K562 (cell line): ENCODE measurements at regions not wholly inside any gene's neighbourhood (a gene's known extent, or its start where the extent isn't known, plus 50 kb on each side); places are given as distances from the start of the nearest gene placed in this dataset.

ENCODE experiments used
- ATAC-seq: fragments of 200-7000 bp; cut with Tn5 transposase; 3 replicates; pipeline ENCODE4 v1.9.1; 2020; ENCODE audit warnings: moderate library complexity
- BruUV-seq: library from RNA; stranded (reverse); fragments of 400-500 nt; replicated peaks from 2 replicates; lab custom pipeline; 2021; lab: Mats Ljungman, UMichigan
- CTCF ChIA-PET: fragments of 300-600 bp; formaldehyde crosslinking; extraction: SDS; loops from one replicate; lab custom pipeline; 2021; ENCODE audit warnings: low intra/inter-chr PET ratio; lab: Yijun Ruan, JAX
- POLR2A ChIA-PET: fragments of 300-600, 350-650 bp; sonication (Branson Sonifier 250); formaldehyde crosslinking; extraction: SDS; loops from one replicate; lab custom pipeline; 2021; ENCODE audit warnings: antibody characterized with exemption, inconsistent platforms; lab: Yijun Ruan, JAX
- DNase-seq, 4 experiments: peaks; one replicate each; pipeline versions ENCODE4 v3.0.0 to v3.0.0-alpha.2; 2011 to 2018; ENCODE audit warnings: low spot score in 3 of 4, mixed read lengths in 3 of 4; ENCODE audit errors: extremely low read depth in 1 of 4
- FAIRE-seq: peaks from 2 replicates; lab custom pipeline; 2011; peaks lifted over from hg19 to GRCh38; lab: Jason Lieb, UNC
- H2AFZ ChIP-seq: 2 replicates; pipeline ENCODE4 v1.6.0; 2011; ENCODE audit warnings: low read depth, low read length, control low read depth, inconsistent platforms
- H3K27ac ChIP-seq: fragments of 200-600 bp; 3 replicates; pipeline ENCODE4 v1.8.0; 2011; ENCODE audit warnings: low read depth, mild to moderate bottlenecking, control low read depth, inconsistent platforms, low read length, moderate library complexity, mixed read lengths; ENCODE audit errors: extremely low read depth
- H3K27me3 ChIP-seq, 2 experiments: fragments of 300-600 bp in 1 of 2; 2 replicates in 1 of 2; 3 replicates in 1 of 2; pipeline versions ENCODE4 v1.6.0 to v1.8.0; 2011; ENCODE audit warnings: inconsistent platforms in 2 of 2, low read length in 2 of 2, mild to moderate bottlenecking in 1 of 2, mixed read lengths in 1 of 2, moderate library complexity in 1 of 2; ENCODE audit not compliant: control insufficient read depth in 2 of 2, insufficient read depth in 2 of 2
- H3K36me3 ChIP-seq: fragments of 300-600 bp; 3 replicates; pipeline ENCODE4 v1.8.0; 2011; ENCODE audit warnings: mild to moderate bottlenecking, low read length, inconsistent platforms; ENCODE audit not compliant: control insufficient read depth, insufficient read depth
- H3K4me1 ChIP-seq, 2 experiments: fragments of 200-600 bp in 1 of 2; replicated peaks in 1 of 2; 2 replicates in 1 of 2; 3 replicates in 1 of 2; pipeline versions ENCODE4 v1.5.1 to v1.8.0; 2011; ENCODE audit warnings: inconsistent platforms in 2 of 2, low read length in 2 of 2, mild to moderate bottlenecking in 1 of 2, mixed read lengths in 1 of 2, moderate library complexity in 1 of 2; ENCODE audit not compliant: control insufficient read depth in 2 of 2, insufficient read depth in 2 of 2
- H3K4me2 ChIP-seq: 2 replicates; pipeline ENCODE4 v1.6.1; 2011; ENCODE audit warnings: low read length, control low read depth, inconsistent platforms, mixed read lengths; ENCODE audit not compliant: insufficient read depth
- H3K4me3 ChIP-seq: fragments of 200-600 bp; sonication (generic), shearing (Covaris generic); 2 replicates; pipeline ENCODE4 v1.5.1; 2016; ENCODE audit warnings: control low read depth, inconsistent platforms
- H3K79me2 ChIP-seq: fragments of 200-600 bp; 3 replicates; pipeline ENCODE4 v1.8.0; 2011; ENCODE audit warnings: low read length, inconsistent platforms; ENCODE audit not compliant: control insufficient read depth, insufficient read depth
- H3K9ac ChIP-seq, 2 experiments: 2 replicates each; pipeline versions ENCODE4 v1.6.0 to v1.6.1; 2011; ENCODE audit warnings: low read depth in 2 of 2, low read length in 2 of 2, control low read depth in 1 of 2, inconsistent platforms in 1 of 2, mild to moderate bottlenecking in 1 of 2, mixed read lengths in 1 of 2; ENCODE audit not compliant: insufficient read depth in 1 of 2
- H3K9me1 ChIP-seq: one replicate; pipeline ENCODE4 v1.6.0; 2011; ENCODE audit warnings: inconsistent platforms, mild to moderate bottlenecking, low read length, moderate library complexity; ENCODE audit not compliant: control insufficient read depth, insufficient read depth
- H3K9me3 ChIP-seq: replicated peaks from 2 replicates; pipeline ENCODE4 v1.5.1; 2011; ENCODE audit warnings: low read depth, low read length, inconsistent platforms; ENCODE audit not compliant: control insufficient read depth, insufficient read depth
- H4K20me1 ChIP-seq: replicated peaks from 2 replicates; pipeline ENCODE4 v1.6.1; 2011; ENCODE audit warnings: low read length, inconsistent platforms, mixed read lengths; ENCODE audit not compliant: control insufficient read depth, insufficient read depth
- BCL6 ChIP-seq: fragments of 250-450 bp; sonication (Bioruptor Pico); IDR thresholded peaks from 2 replicates; pipeline ENCODE4 v1.4.0; 2020
- DEAF1 ChIP-seq: fragments of 450-650 bp; formaldehyde crosslinking; IDR thresholded peaks from 2 replicates; pipeline ENCODE4 v1.4.0; 2020; ENCODE audit warnings: mild to moderate bottlenecking, moderate library complexity
- DNMT1 ChIP-seq: fragments of 450-650 bp; IDR thresholded peaks from 2 replicates; pipeline ENCODE4 v1.6.1; 2016; ENCODE audit warnings: antibody characterized with exemption, mild to moderate bottlenecking
- HMGXB4 ChIP-seq: sonication (generic); formaldehyde crosslinking; IDR thresholded peaks from 2 replicates; pipeline ENCODE4 v1.8.1; 2023; ENCODE audit warnings: mild to moderate bottlenecking, missing genetic modification reagents
- MYBL2 ChIP-seq, 2 experiments: fragments of 450-650 bp in 1 of 2; sonication (generic) in 1 of 2; formaldehyde crosslinking in 1 of 2; IDR thresholded peaks; 2 replicates each; pipeline versions ENCODE4 v1.6.1 to v1.8.1; 2017 to 2022; ENCODE audit warnings: borderline replicate concordance in 1 of 2, inconsistent platforms in 1 of 2, low read depth in 1 of 2, mild to moderate bottlenecking in 1 of 2, missing genetic modification reagents in 1 of 2, moderate library complexity in 1 of 2
- POLR2AphosphoS2 ChIP-seq: IDR thresholded peaks from 2 replicates; pipeline ENCODE4 v1.6.1; 2012; ENCODE audit warnings: low read length, improper control_type of control experiment
- PURB ChIP-seq: sonication (generic); formaldehyde crosslinking; IDR thresholded peaks from 2 replicates; pipeline ENCODE4 v1.9.0; 2021; ENCODE audit warnings: low read depth, mild to moderate bottlenecking, missing genetic modification reagents
- RFX1 ChIP-seq: fragments of 450-650 bp; IDR thresholded peaks from 2 replicates; pipeline ENCODE4 v1.6.1; 2016; ENCODE audit warnings: mild to moderate bottlenecking, moderate library complexity
- SIRT6 ChIP-seq: IDR thresholded peaks from one replicate; pipeline ENCODE4 v1.6.1; 2012; ENCODE audit warnings: low read depth, mild to moderate bottlenecking, control low read depth, inconsistent platforms, low read length, moderate library complexity
- SNRNP70 ChIP-seq: fragments of 200-400 bp; formaldehyde crosslinking; optimal IDR thresholded peaks from 2 replicates; pipeline ENCODE3; 2017; ENCODE audit warnings: low read depth, low read length
- ZNF507 ChIP-seq: conservative IDR thresholded peaks from 2 replicates; pipeline ENCODE4 v1.6.1; 2017; ENCODE audit warnings: missing genetic modification characterization, missing compliant biosample characterization
- WGBS: fragments of 100-300 bp; shearing (Covaris generic); methylation state at CpG from one replicate; pipeline ENCODE4 v1.1.6; 2016; ENCODE audit warnings: low coverage, mixed read lengths; ENCODE audit not compliant: insufficient coverage; ENCODE audit errors: missing lambda C conversion rate; 5-methylcytosine and 5-hydroxymethylcytosine counted together
- in situ Hi-C: fragments of 300-500 bp; cut with MboI; formaldehyde crosslinking; loops from 4 replicates; pipeline ENCODE4 v1.15.0; 2018; ENCODE audit warnings: inconsistent platforms, mixed read lengths
- intact Hi-C: fragments of 100-400 bp; cut with micrococcal nuclease; formaldehyde crosslinking; loops from 2 replicates; pipeline ENCODE4 v1.14.2; 2022
- TF ChIP-seq, protein P1 (sequence below), 2 experiments: fragments of 450-650 bp; formaldehyde crosslinking in 1 of 2; IDR thresholded peaks; 2 replicates each; pipeline versions ENCODE4 v1.4.0 to v1.6.1; 2014 to 2020; ENCODE audit warnings: mild to moderate bottlenecking in 2 of 2, borderline replicate concordance in 1 of 2, low read depth in 1 of 2

- CTCF ChIA-PET: no interaction called here
- Histone ChIP-seq H3K4me1 (no peaks in the 10 kb centered on the region), H2AFZ (no peak overlapping the region), H3K27ac (no peak overlapping the region), H3K4me2 (no peak overlapping the region), H3K79me2 (no peaks in the 10 kb centered on the region), H3K9me1 (no peaks in the 10 kb centered on the region), H3K27me3 (peaks cover 2 to 8% of the 10 kb centered on the region in 2 experiments; a peak in 3 of 5 replicates), H3K9me3 (no peaks in the 10 kb centered on the region), H4K20me1 (no peaks in the 10 kb centered on the region), H3K4me3 (no peak overlapping the region), H3K9ac (no peak overlapping the region), H3K36me3 (no peaks in the 10 kb centered on the region)
- no peak for DNase-seq
- intact Hi-C loops (no loop called here), in situ Hi-C loops (no loop called here)
- no peak for ATAC-seq
- FAIRE-seq: no peak
- POLR2A ChIA-PET: no interaction called here
- 0% methylated on average over 4 of the region's 4 CpGs for WGBS
- no TSS peak for BruUV-seq
- no peak for TF ChIP-seq DEAF1
- no peak for TF ChIP-seq HMGXB4 (CRISPR knock-in tag)
- no peak for TF ChIP-seq ZNF507
- TF ChIP-seq POLR2AphosphoS2: no peak
- TF ChIP-seq SIRT6: no peak
- TF ChIP-seq MYBL2 (IDR thresholded peaks at IDR 0.05; ENCODE audit: low read depth): no peak
- TF ChIP-seq MYBL2 (CRISPR knock-in tag; IDR thresholded peaks at IDR 0.05; ENCODE audit: borderline replicate concordance): no peak
- TF ChIP-seq PURB (CRISPR knock-in tag): no peak
- TF ChIP-seq SNRNP70: no peak
- no peak for TF ChIP-seq DNMT1
- no peak for TF ChIP-seq BCL6 (CRISPR knock-in tag)
- TF ChIP-seq, protein P1, sequence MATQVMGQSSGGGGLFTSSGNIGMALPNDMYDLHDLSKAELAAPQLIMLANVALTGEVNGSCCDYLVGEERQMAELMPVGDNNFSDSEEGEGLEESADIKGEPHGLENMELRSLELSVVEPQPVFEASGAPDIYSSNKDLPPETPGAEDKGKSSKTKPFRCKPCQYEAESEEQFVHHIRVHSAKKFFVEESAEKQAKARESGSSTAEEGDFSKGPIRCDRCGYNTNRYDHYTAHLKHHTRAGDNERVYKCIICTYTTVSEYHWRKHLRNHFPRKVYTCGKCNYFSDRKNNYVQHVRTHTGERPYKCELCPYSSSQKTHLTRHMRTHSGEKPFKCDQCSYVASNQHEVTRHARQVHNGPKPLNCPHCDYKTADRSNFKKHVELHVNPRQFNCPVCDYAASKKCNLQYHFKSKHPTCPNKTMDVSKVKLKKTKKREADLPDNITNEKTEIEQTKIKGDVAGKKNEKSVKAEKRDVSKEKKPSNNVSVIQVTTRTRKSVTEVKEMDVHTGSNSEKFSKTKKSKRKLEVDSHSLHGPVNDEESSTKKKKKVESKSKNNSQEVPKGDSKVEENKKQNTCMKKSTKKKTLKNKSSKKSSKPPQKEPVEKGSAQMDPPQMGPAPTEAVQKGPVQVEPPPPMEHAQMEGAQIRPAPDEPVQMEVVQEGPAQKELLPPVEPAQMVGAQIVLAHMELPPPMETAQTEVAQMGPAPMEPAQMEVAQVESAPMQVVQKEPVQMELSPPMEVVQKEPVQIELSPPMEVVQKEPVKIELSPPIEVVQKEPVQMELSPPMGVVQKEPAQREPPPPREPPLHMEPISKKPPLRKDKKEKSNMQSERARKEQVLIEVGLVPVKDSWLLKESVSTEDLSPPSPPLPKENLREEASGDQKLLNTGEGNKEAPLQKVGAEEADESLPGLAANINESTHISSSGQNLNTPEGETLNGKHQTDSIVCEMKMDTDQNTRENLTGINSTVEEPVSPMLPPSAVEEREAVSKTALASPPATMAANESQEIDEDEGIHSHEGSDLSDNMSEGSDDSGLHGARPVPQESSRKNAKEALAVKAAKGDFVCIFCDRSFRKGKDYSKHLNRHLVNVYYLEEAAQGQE (IDR thresholded peaks at IDR 0.05; ENCODE audit: borderline replicate concordance): no peak
- TF ChIP-seq, protein P1 (CRISPR knock-in tag; IDR thresholded peaks at IDR 0.05; ENCODE audit: low read depth): no peak
- TF ChIP-seq RFX1: no peak
Observed at GRCh38 chr15:95459273-95459672, 871.2 kb upstream of the NR2F2 start.
